ENCODE measurements at regions not wholly inside any gene's neighbourhood (a gene's known extent, or its start where the extent isn't known, plus 50 kb on each side); places are given as distances from the start of the nearest gene placed in this dataset.
"Not testable (repeated sequence)": the region's sequence is repeated elsewhere in the genome, so short reads cannot be mapped to it uniquely, and the experiment has no call there.

GRCh38 chr14:65173973-65174693 is 71.8 kb upstream of the MAX start:
- Histone ChIP-seq H3K9me3 (ENCODE audit: low read length) (no peaks in the 10 kb centered on the region), H2AFZ (ENCODE audit: low read depth, low read length) (no peak overlapping the region), H3K36me3 (ENCODE audit: insufficient read depth, low read length) (no peaks in the 10 kb centered on the region), H3K4me1 (ENCODE audit: insufficient read depth, low read length) (peaks cover 7% of the 10 kb centered on the region), H3K4me3 (ENCODE audit: low read length) (no peak overlapping the region), H3K27me3 (ENCODE audit: insufficient read depth, low read length) (peaks cover 10% of the 10 kb centered on the region)

DNA sequence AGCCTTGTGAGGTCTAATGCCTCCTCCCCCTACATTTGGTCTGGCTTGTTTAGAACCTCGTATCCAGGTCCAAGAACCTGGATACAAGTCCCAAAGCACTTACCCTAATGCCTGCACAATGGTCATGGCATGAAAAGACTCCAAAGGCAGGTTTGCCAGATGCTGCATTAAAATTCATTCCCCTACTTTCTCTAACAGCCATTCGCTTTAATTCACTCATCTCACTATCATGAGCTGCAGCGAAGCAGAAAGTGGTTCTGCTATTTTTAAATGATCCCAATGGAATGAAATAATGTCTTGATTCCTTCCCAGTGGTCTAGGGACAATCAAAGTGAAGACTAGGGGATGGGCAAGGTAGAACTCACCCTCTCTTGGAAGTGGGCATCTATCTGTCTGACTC is 72.5 kb upstream of the MAX start:
- H3K4me1 ChIP-seq (ENCODE audit: insufficient read depth, low read length), result peaks cover 7% of the 10 kb centered on the region
- no peak overlapping the region for H3K4me3 ChIP-seq (ENCODE audit: low read length)
- no peaks in the 10 kb centered on the region for H3K9me3 ChIP-seq (ENCODE audit: low read length)
- H3K27me3 ChIP-seq (ENCODE audit: insufficient read depth, low read length), result peaks cover 10% of the 10 kb centered on the region
- no peak overlapping the region for H2AFZ ChIP-seq (ENCODE audit: low read depth, low read length)
- no peaks in the 10 kb centered on the region for H3K36me3 ChIP-seq (ENCODE audit: insufficient read depth, low read length)

DNA sequence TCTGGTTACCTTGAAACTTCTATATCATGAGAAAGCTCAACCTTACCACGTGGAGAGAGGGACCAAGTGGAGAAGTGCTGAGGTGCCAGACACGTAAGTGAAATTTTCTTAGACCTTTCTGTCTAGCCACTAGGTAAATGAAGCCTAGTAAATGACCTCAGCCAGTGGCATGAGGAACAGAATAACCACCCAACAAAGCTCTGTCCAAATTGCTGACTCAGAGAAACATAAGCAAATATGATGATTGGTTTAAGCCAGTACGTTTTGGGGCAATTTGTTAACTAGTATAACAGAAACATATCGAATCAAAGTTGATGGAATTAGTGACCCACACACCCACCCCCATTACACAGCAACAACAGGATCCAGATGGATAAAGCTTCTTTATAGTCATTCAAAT is 75.2 kb upstream of the MAX start:
- Histone ChIP-seq H3K27me3 (ENCODE audit: insufficient read depth, low read length) (peaks cover 2% of the 10 kb centered on the region), H3K4me1 (ENCODE audit: insufficient read depth, low read length) (peaks cover 2% of the 10 kb centered on the region), H3K36me3 (ENCODE audit: insufficient read depth, low read length) (no peaks in the 10 kb centered on the region), H3K9me3 (ENCODE audit: low read length) (no peaks in the 10 kb centered on the region), H2AFZ (ENCODE audit: low read depth, low read length) (no peak overlapping the region), H3K4me3 (ENCODE audit: low read length) (no peak overlapping the region)

DNA sequence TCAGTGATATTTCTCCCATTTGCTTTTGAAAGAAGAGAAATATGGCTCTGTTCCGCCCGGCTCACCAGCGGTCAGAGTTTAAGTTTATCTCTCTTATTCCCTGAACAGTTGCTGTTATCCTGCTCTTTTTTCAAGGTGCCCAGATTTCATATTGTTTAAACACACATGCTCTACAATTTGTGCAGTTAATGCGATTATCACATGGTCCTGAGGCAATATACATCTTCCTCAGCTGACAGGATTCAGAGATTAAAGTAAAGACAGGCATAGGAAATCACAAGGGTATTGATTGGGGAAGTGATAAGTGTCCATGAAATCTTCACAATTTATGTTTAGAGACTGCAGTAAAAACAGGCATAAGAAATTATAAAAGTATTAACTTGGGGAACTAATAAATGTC is 76.9 kb upstream of the MAX start:
- H3K9me3 ChIP-seq (ENCODE audit: low read length); H3K4me3 ChIP-seq (ENCODE audit: low read length); H2AFZ ChIP-seq (ENCODE audit: low read depth, low read length); H3K27me3 ChIP-seq (ENCODE audit: insufficient read depth, low read length); H3K36me3 ChIP-seq (ENCODE audit: insufficient read depth, low read length); H3K4me1 ChIP-seq (ENCODE audit: insufficient read depth, low read length): not testable (repeated sequence)

- Histone ChIP-seq H2AFZ (ENCODE audit: low read depth, low read length) (no peak overlapping the region), H3K27me3 (ENCODE audit: insufficient read depth, low read length) (peaks cover 2% of the 10 kb centered on the region), H3K4me3 (ENCODE audit: low read length) (no peak overlapping the region)
Observed at GRCh38 chr14:65179918-65180724, 77.8 kb upstream of the MAX start.

DNA sequence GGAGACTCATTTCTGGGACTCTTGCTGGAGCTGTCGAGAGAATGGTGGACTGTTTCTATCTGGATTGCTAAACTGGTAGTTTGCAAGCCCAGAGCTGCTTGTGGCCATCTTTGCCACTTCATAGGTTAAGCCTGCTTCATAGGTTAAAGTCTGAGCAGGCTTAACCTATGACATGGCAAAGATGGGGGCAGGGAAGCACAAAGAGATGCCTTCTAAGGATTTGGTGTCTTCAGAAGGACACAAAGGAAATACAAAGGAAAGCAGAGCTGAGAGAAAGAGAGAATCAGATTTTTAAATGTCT is 78.4 kb upstream of the MAX start:
- Histone ChIP-seq H3K4me3 (ENCODE audit: low read length) (no peak overlapping the region), H3K9me3 (ENCODE audit: low read length) (no peaks in the 10 kb centered on the region), H3K36me3 (ENCODE audit: insufficient read depth, low read length) (no peaks in the 10 kb centered on the region), H2AFZ (ENCODE audit: low read depth, low read length) (no peak overlapping the region), H3K27me3 (ENCODE audit: insufficient read depth, low read length) (peaks cover 2% of the 10 kb centered on the region), H3K4me1 (ENCODE audit: insufficient read depth, low read length) (no peaks in the 10 kb centered on the region)

More at GRCh38 chr14:65179918-65180724, 77.8 kb upstream of the MAX start:
- Histone ChIP-seq H3K4me1 (ENCODE audit: insufficient read depth, low read length) (no peaks in the 10 kb centered on the region), H3K9me3 (ENCODE audit: low read length) (no peaks in the 10 kb centered on the region), H3K36me3 (ENCODE audit: insufficient read depth, low read length) (no peaks in the 10 kb centered on the region)

- Histone ChIP-seq H3K4me1 (ENCODE audit: insufficient read depth, low read length) (no peaks in the 10 kb centered on the region), H3K4me3 (ENCODE audit: low read length) (no peak overlapping the region), H3K36me3 (ENCODE audit: insufficient read depth, low read length) (no peaks in the 10 kb centered on the region), H2AFZ (ENCODE audit: low read depth, low read length) (no peak overlapping the region), H3K9me3 (ENCODE audit: low read length) (no peaks in the 10 kb centered on the region), H3K27me3 (ENCODE audit: insufficient read depth, low read length) (peaks cover 6% of the 10 kb centered on the region)
Observed at GRCh38 chr14:65184032-65184764, 81.9 kb upstream of the MAX start.

DNA sequence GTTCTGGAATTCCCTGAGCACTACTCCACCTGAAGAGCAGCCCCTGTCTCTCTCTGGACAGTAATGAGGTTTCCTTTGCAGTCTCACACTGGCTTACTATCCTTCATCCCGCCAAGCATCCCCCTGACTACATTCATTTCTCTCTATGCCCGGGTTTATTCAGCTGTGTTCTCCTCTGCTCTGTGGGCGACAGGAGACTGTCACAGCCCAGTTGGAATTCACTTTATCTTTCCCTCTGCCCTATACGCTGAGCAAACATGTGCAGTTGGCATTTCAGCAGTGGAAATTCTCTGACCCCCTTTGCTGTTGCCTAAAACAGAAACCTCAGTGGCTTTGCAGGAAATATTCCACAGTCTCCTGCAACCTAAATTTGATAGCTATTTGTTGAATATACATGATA is 83.5 kb upstream of the MAX start:
- Histone ChIP-seq H2AFZ (ENCODE audit: low read depth, low read length) (no peak overlapping the region), H3K27me3 (ENCODE audit: insufficient read depth, low read length) (peaks cover 6% of the 10 kb centered on the region), H3K4me3 (ENCODE audit: low read length) (no peak overlapping the region)

DNA sequence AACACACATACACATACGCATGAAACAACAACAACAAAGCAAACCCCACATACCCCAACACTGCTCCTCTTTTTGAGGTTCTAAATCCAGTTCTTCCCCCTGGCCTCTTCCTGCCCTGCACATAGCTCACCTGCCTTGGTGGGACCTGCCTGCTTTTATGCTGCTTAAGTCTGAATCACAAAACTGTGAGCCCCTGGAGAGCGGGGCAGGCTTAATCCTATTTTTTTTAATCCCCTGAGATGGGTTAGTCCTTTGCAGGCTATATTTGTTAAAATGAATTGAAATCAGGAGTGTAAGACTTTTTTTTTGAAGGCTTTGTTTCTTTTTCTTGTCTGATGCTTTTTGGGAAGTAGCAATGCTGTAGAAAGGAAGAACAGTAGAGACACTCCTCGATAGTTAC is 84.6 kb upstream of the MAX start:
- Histone ChIP-seq H2AFZ (ENCODE audit: low read depth, low read length) (no peak overlapping the region), H3K4me1 (ENCODE audit: insufficient read depth, low read length) (no peaks in the 10 kb centered on the region), H3K27me3 (ENCODE audit: insufficient read depth, low read length) (peaks cover 6% of the 10 kb centered on the region), H3K4me3 (ENCODE audit: low read length) (no peak overlapping the region), H3K9me3 (ENCODE audit: low read length) (no peaks in the 10 kb centered on the region), H3K36me3 (ENCODE audit: insufficient read depth, low read length) (no peaks in the 10 kb centered on the region)

More for the DNA sequence above, 83.5 kb upstream of the MAX start:
- H3K9me3 ChIP-seq (ENCODE audit: low read length), result no peaks in the 10 kb centered on the region
- no peaks in the 10 kb centered on the region for H3K4me1 ChIP-seq (ENCODE audit: insufficient read depth, low read length)
- H3K36me3 ChIP-seq (ENCODE audit: insufficient read depth, low read length), result no peaks in the 10 kb centered on the region

DNA sequence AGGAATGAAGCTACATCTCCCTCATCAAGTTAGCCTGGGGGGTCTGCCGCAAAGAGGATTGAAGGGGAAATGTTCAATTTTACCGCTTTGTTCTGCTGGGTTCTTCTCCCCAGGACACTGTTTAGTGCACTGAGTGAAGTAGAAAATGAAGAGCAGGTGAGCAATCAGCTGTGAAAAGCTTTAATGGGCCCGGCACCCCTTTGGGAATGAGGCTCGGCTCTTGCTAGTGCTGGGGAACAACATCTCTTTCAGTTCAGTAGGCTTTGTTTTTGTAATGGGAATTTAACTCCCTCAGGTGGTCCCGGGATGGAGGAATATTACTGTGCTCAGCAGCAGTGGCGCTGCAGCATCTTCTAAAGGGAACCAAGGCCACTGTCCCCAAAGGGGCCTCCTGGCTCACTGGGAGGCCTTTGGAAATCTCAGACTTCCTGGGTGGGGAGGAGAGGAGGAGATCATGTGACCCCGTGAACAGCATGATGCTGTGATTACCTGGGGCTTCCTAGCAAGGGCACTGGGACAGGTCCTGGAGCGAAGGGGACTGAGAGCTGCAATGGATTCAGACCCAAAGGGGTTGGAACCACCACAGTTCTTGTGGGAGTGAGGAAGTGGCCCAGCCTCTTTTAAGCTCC is 85.2 kb upstream of the MAX start:
- Histone ChIP-seq H2AFZ (ENCODE audit: low read depth, low read length) (no peak overlapping the region), H3K9me3 (ENCODE audit: low read length) (no peaks in the 10 kb centered on the region), H3K36me3 (ENCODE audit: insufficient read depth, low read length) (no peaks in the 10 kb centered on the region), H3K4me3 (ENCODE audit: low read length) (no peak overlapping the region), H3K4me1 (ENCODE audit: insufficient read depth, low read length) (no peaks in the 10 kb centered on the region), H3K27me3 (ENCODE audit: insufficient read depth, low read length) (peaks cover 6% of the 10 kb centered on the region)

DNA sequence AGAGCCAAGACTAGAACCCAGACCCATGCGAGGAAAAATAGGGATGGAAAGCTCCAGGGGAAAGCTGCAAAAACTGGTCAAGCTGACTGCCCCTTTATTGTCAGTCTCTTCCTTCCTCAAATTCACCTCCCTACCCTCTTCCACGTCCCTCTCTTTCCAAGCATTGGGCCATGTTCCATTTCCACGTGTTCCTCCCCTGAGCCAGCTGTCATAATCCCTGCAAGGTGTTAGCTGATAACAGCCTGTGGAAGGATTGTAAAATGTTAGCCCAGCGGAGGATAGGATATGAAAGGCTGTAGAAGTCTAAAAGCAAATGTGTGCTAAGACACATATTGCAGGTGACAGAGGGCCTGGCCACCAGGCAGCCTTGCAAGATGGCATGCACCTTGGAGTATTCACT is 88.0 kb upstream of the MAX start:
- Histone ChIP-seq H3K36me3 (ENCODE audit: insufficient read depth, low read length) (no peaks in the 10 kb centered on the region), H3K27me3 (ENCODE audit: insufficient read depth, low read length) (peaks cover 6% of the 10 kb centered on the region), H3K4me1 (ENCODE audit: insufficient read depth, low read length) (no peaks in the 10 kb centered on the region), H3K9me3 (ENCODE audit: low read length) (no peaks in the 10 kb centered on the region), H2AFZ (ENCODE audit: low read depth, low read length) (no peak overlapping the region), H3K4me3 (ENCODE audit: low read length) (no peak overlapping the region)

DNA sequence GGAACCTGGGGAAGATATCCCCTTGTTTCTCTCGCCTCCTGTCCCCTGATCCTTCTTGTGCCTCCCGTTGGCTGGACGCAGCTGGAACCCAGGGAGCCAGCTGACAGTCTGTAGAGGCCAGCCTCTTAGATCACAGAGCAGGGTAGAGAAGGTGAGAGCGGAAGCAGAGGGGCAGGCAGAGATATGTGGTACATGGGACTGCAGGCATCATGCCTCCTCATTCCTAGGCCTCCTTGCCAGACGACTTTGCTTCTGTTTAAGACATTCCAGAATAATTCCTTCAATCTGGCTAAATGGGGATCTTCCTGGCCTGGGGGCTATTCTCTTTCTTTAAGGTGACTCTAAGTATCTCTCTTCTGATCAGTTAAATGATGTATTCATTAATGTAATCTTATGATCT is 89.4 kb upstream of the MAX start:
- Histone ChIP-seq H3K9me3 (ENCODE audit: low read length) (no peaks in the 10 kb centered on the region), H3K27me3 (ENCODE audit: insufficient read depth, low read length) (peaks cover 3% of the 10 kb centered on the region), H2AFZ (ENCODE audit: low read depth, low read length) (no peak overlapping the region), H3K36me3 (ENCODE audit: insufficient read depth, low read length) (no peaks in the 10 kb centered on the region), H3K4me1 (ENCODE audit: insufficient read depth, low read length) (no peaks in the 10 kb centered on the region), H3K4me3 (ENCODE audit: low read length) (no peak overlapping the region)

GRCh38 chr14:65192686-65193085 is 90.4 kb upstream of the MAX start:
- H3K4me1 ChIP-seq (ENCODE audit: insufficient read depth, low read length), result no peaks in the 10 kb centered on the region

More at GRCh38 chr14:65192686-65193085, 90.4 kb upstream of the MAX start:
- Histone ChIP-seq H3K4me3 (ENCODE audit: low read length) (no peak overlapping the region), H2AFZ (ENCODE audit: low read depth, low read length) (no peak overlapping the region), H3K36me3 (ENCODE audit: insufficient read depth, low read length) (no peaks in the 10 kb centered on the region), H3K27me3 (ENCODE audit: insufficient read depth, low read length) (no peaks in the 10 kb centered on the region), H3K9me3 (ENCODE audit: low read length) (no peaks in the 10 kb centered on the region)
